ENCODE measurements at regions not wholly inside any gene's neighbourhood (a gene's known extent, or its start where the extent isn't known, plus 50 kb on each side); places are given as distances from the start of the nearest gene placed in this dataset.

GRCh38 chrX:54639346-54640102, 109.5 kb downstream of the GNL3L start (continued):
- 0 out of 2 replicates have a peak, but pooled peaks have one; percentile 29 for TF ChIP-seq NFKBIZ (CRISPR knock-in tag; IDR thresholded peaks at IDR 0.05)
- TF ChIP-seq NR2F2 (IDR thresholded peaks at IDR 0.05; ENCODE audit: borderline replicate concordance, low read depth) = no peak
- TF ChIP-seq ZNF446 (CRISPR knock-in tag; IDR thresholded peaks at IDR 0.05) = no peak
- TF ChIP-seq JUN (CRISPR knock-in tag; IDR thresholded peaks at IDR 0.05) = peak; percentile 48; the same call in 1 of the 2 replicates
- no peak for TF ChIP-seq MAFK (conservative IDR thresholded peaks at IDR 0.05 in 1 of 2, IDR thresholded peaks at IDR 0.05 in 1 of 2; ENCODE audit: low read length in 2 of 2)
- TF ChIP-seq ZNF775 (CRISPR knock-in tag; IDR thresholded peaks at IDR 0.05; ENCODE audit: borderline replicate concordance) = no peak
- TF ChIP-seq NR2C2 (CRISPR knock-in tag; IDR thresholded peaks at IDR 0.05; ENCODE audit: borderline replicate concordance) = no peak
- TF ChIP-seq RFX1 (IDR thresholded peaks at IDR 0.05) = no peak
- no peak for TF ChIP-seq XBP1 (CRISPR knock-in tag; IDR thresholded peaks at IDR 0.05)
- peak; percentile 53 for TF ChIP-seq SP5 (CRISPR knock-in tag; IDR thresholded peaks at IDR 0.05; ENCODE audit: borderline replicate concordance, low read depth)
- TF ChIP-seq HNF1B (CRISPR knock-in tag; IDR thresholded peaks at IDR 0.05) = peak; percentile 50; the same call in 1 of the 2 replicates
- TF ChIP-seq SMARCC2 (IDR thresholded peaks at IDR 0.05) = no peak
- no peak for TF ChIP-seq ZNF18 (CRISPR knock-in tag; IDR thresholded peaks at IDR 0.05; ENCODE audit: insufficient replicate concordance)
- no peak for TF ChIP-seq ELF1 (CRISPR knock-in tag; IDR thresholded peaks at IDR 0.05)
- no peak for TF ChIP-seq ZNF567 (CRISPR knock-in tag; IDR thresholded peaks at IDR 0.05; ENCODE audit: borderline replicate concordance)
- TF ChIP-seq PREB (CRISPR knock-in tag; IDR thresholded peaks at IDR 0.05) = no peak
- TF ChIP-seq HNRNPL (IDR thresholded peaks at IDR 0.05; ENCODE audit: low read depth, low read length) = no peak
- no peak for TF ChIP-seq ZNF543 (CRISPR knock-in tag; IDR thresholded peaks at IDR 0.05)
- TF ChIP-seq RBM39 (IDR thresholded peaks at IDR 0.05; ENCODE audit: low read depth, low read length, poor library complexity, severe bottlenecking) = no peak
- TF ChIP-seq HMG20B (CRISPR knock-in tag; conservative IDR thresholded peaks at IDR 0.05) = no peak
- TF ChIP-seq ELK4 (CRISPR knock-in tag; IDR thresholded peaks at IDR 0.05; ENCODE audit: borderline replicate concordance) = no peak
- TF ChIP-seq TCF7 (IDR thresholded peaks at IDR 0.05; ENCODE audit: low read depth) = no peak
- TF ChIP-seq MZF1 (CRISPR knock-in tag; IDR thresholded peaks at IDR 0.05; ENCODE audit: borderline replicate concordance) = no peak
